ENCODE measurements at regions not wholly inside any gene's neighbourhood (a gene's known extent, or its start where the extent isn't known, plus 50 kb on each side); places are given as distances from the start of the nearest gene placed in this dataset.

- no peaks in the 10 kb centered on the region for H3K9me3 ChIP-seq (ENCODE audit: control insufficient read depth, insufficient read depth, low read length)
- no peak overlapping the region for H3K4me3 ChIP-seq (ENCODE audit: low read length)
- WGBS (ENCODE audit: insufficient coverage, insufficient read length), result no CpG with 5 or more reads among the region's 4 CpGs
- DNase-seq (ENCODE audit: low read depth, low spot score), result no peak
- H3K4me1 ChIP-seq (ENCODE audit: control insufficient read depth, insufficient read depth, low read length), result no peaks in the 10 kb centered on the region
- no peaks in the 10 kb centered on the region for H3K27me3 ChIP-seq (ENCODE audit: control insufficient read depth, insufficient read depth, low read length)
- no peaks in the 10 kb centered on the region for H3K36me3 ChIP-seq (ENCODE audit: control insufficient read depth, insufficient read depth, low read length)
- H3K27ac ChIP-seq (ENCODE audit: low read length), result no peak overlapping the region
Measured at GRCh38 chr3:8385848-8386620, 115.6 kb upstream of the LMCD1 start.

GRCh38 chr3:8387571-8387970, 114.1 kb upstream of the LMCD1 start:
- DNase-seq (ENCODE audit: low read depth, low spot score), result no peak
- Histone ChIP-seq H3K9me3 (ENCODE audit: control insufficient read depth, insufficient read depth, low read length) (no peaks in the 10 kb centered on the region), H3K36me3 (ENCODE audit: control insufficient read depth, insufficient read depth, low read length) (no peaks in the 10 kb centered on the region), H3K4me1 (ENCODE audit: control insufficient read depth, insufficient read depth, low read length) (no peaks in the 10 kb centered on the region), H3K27me3 (ENCODE audit: control insufficient read depth, insufficient read depth, low read length) (no peaks in the 10 kb centered on the region), H3K27ac (ENCODE audit: low read length) (no peak overlapping the region), H3K4me3 (ENCODE audit: low read length) (no peak overlapping the region)
- no CpG with 5 or more reads among the region's 4 CpGs for WGBS (ENCODE audit: insufficient coverage, insufficient read length)

- no peak overlapping the region for H3K4me3 ChIP-seq (ENCODE audit: low read length)
- H3K9me3 ChIP-seq (ENCODE audit: control insufficient read depth, insufficient read depth, low read length), result no peaks in the 10 kb centered on the region
- 0 out of 2 replicates have a peak, but pooled peaks cover 1% of the 10 kb centered on the region for H3K4me1 ChIP-seq (ENCODE audit: control insufficient read depth, insufficient read depth, low read length)
- DNase-seq (ENCODE audit: low read depth, low spot score), result no peak
- H3K27me3 ChIP-seq (ENCODE audit: control insufficient read depth, insufficient read depth, low read length), result no peaks in the 10 kb centered on the region
- no CpG with 5 or more reads among the region's 3 CpGs for WGBS (ENCODE audit: insufficient coverage, insufficient read length)
- no peaks in the 10 kb centered on the region for H3K36me3 ChIP-seq (ENCODE audit: control insufficient read depth, insufficient read depth, low read length)
- H3K27ac ChIP-seq (ENCODE audit: low read length), result no peak overlapping the region
Measured at GRCh38 chr3:8399686-8400085, 101.9 kb upstream of the LMCD1 start.

DNA sequence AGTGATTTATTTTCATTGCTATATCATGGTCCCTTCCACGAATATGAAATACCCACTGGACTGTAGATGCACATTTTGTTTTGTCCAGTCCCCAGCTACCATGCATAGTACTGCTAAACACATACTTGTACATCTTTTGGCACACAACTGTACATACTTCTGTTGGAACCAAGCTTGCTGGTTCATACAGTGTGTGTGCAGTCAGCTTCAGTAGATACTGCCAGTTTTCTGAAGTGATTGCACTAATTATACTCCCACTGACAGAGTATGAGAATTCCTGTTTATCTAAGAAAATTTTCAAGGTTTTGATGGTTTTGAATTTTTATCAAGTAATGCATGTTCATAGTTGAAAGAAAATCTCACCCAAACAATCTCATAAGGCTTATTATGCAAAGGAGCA, 100.7 kb upstream of the LMCD1 start:
- H3K27ac ChIP-seq (ENCODE audit: low read length), result no peak overlapping the region
- WGBS (ENCODE audit: insufficient coverage, insufficient read length), result no CpG with 5 or more reads among the region's 1 CpG
- no peaks in the 10 kb centered on the region for H3K9me3 ChIP-seq (ENCODE audit: control insufficient read depth, insufficient read depth, low read length)
- no peak overlapping the region for H3K4me3 ChIP-seq (ENCODE audit: low read length)
- H3K27me3 ChIP-seq (ENCODE audit: control insufficient read depth, insufficient read depth, low read length), result no peaks in the 10 kb centered on the region
- H3K36me3 ChIP-seq (ENCODE audit: control insufficient read depth, insufficient read depth, low read length), result no peaks in the 10 kb centered on the region
- 0 out of 2 replicates have a peak, but pooled peaks cover 1% of the 10 kb centered on the region for H3K4me1 ChIP-seq (ENCODE audit: control insufficient read depth, insufficient read depth, low read length)
- no peak for DNase-seq (ENCODE audit: low read depth, low spot score)

DNA sequence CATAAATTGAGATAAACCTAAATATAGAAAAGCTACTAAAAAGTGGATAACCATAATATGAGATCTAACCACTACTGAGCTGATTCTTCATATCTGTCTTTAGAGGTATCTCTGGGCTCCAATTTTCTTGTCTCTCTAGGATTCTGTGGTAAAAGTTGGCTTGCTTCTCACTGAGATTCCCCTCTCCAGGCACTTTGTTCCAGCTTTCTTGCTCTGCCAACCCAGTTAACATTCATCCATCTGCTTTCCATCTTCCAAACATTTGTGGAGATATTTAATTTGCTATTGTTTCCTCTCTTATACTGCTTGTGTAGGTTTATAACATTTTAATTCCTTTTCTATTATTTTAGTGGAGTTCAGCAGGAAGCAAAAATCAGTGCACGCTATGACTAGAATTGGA, 97.6 kb upstream of the LMCD1 start:
- WGBS (ENCODE audit: insufficient coverage, insufficient read length), result no CpG with 5 or more reads among the region's 1 CpG
- Histone ChIP-seq H3K36me3 (ENCODE audit: control insufficient read depth, insufficient read depth, low read length) (no peaks in the 10 kb centered on the region), H3K4me3 (ENCODE audit: low read length) (no peak overlapping the region), H3K27me3 (ENCODE audit: control insufficient read depth, insufficient read depth, low read length) (no peaks in the 10 kb centered on the region), H3K9me3 (ENCODE audit: control insufficient read depth, insufficient read depth, low read length) (no peaks in the 10 kb centered on the region; the same call in 1 of the 2 replicates), H3K4me1 (ENCODE audit: control insufficient read depth, insufficient read depth, low read length) (0 out of 2 replicates have a peak, but pooled peaks cover 1% of the 10 kb centered on the region), H3K27ac (ENCODE audit: low read length) (no peak overlapping the region)
- DNase-seq (ENCODE audit: low read depth, low spot score), result no peak

DNA sequence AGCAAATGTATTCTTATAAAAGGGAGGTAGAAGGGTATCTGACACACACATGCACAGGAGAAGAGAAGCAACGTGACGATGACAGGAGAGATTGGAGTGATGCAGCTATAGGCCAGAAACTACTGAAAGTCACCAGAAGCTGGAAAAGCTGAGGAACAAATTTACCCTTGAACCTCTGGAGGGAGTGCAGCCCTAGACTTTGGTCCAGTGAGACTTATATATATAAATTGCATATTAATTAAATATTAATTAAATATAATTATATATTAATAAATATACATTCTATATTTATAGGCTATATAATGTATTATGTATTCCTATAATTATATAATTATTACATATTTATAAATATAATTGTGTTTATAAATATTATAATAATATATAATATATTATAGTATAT, 96.5 kb upstream of the LMCD1 start:
- no peaks in the 10 kb centered on the region; the same call in 1 of the 2 replicates for H3K9me3 ChIP-seq (ENCODE audit: control insufficient read depth, insufficient read depth, low read length)
- no peaks in the 10 kb centered on the region for H3K36me3 ChIP-seq (ENCODE audit: control insufficient read depth, insufficient read depth, low read length)
- H3K4me3 ChIP-seq (ENCODE audit: low read length), result no peak overlapping the region
- DNase-seq (ENCODE audit: low read depth, low spot score), result no peak
- WGBS (ENCODE audit: insufficient coverage, insufficient read length), result no CpG with 5 or more reads among the region's 2 CpGs
- 0 out of 2 replicates have a peak, but pooled peaks cover 1% of the 10 kb centered on the region for H3K4me1 ChIP-seq (ENCODE audit: control insufficient read depth, insufficient read depth, low read length)
- no peak overlapping the region for H3K27ac ChIP-seq (ENCODE audit: low read length)
- H3K27me3 ChIP-seq (ENCODE audit: control insufficient read depth, insufficient read depth, low read length), result no peaks in the 10 kb centered on the region

- no peaks in the 10 kb centered on the region; the same call in 1 of the 2 replicates for H3K9me3 ChIP-seq (ENCODE audit: control insufficient read depth, insufficient read depth, low read length)
- no peak for DNase-seq (ENCODE audit: low read depth, low spot score)
- H3K36me3 ChIP-seq (ENCODE audit: control insufficient read depth, insufficient read depth, low read length), result no peaks in the 10 kb centered on the region
- 0 out of 2 replicates have a peak, but pooled peaks cover 1% of the 10 kb centered on the region for H3K4me1 ChIP-seq (ENCODE audit: control insufficient read depth, insufficient read depth, low read length)
- no peak overlapping the region for H3K27ac ChIP-seq (ENCODE audit: low read length)
- no peaks in the 10 kb centered on the region for H3K27me3 ChIP-seq (ENCODE audit: control insufficient read depth, insufficient read depth, low read length)
- no CpG with 5 or more reads among the region's 1 CpG for WGBS (ENCODE audit: insufficient coverage, insufficient read length)
- H3K4me3 ChIP-seq (ENCODE audit: low read length), result no peak overlapping the region
Measured at GRCh38 chr3:8406479-8406878, 95.1 kb upstream of the LMCD1 start.

DNA sequence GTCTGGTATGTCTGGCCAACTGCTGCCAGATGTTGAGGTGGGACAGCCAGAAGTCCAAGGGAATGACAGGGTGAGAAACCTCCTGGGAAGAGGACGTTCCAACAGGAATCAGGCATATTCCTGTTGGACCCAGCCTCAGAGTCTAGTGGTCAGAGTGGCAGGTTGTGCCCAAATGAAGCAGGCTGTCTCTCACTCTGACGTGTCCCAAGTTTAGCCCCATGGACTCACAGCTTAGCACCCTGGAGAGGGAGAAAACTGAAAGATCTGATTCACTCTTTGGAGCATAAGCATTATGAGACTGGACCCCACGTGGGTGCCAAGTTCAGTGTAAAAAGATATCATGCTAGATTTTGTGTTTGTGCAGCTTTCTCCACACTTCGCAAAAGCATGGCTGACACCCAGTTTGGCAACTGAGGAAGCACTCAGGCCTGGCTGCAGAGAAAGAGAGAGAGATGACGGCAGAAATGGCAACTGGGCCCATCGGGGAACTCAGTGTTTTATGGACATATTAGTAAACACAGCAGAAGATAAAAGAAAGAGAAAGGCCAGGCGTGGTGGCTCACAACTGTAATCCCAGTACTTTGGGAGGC, 88.2 kb upstream of the LMCD1 start:
- no peak for DNase-seq (ENCODE audit: low read depth, low spot score)
- H3K4me1 ChIP-seq (ENCODE audit: control insufficient read depth, insufficient read depth, low read length), result no peaks in the 10 kb centered on the region
- WGBS (ENCODE audit: insufficient coverage, insufficient read length), result no CpG with 5 or more reads among the region's 7 CpGs

GRCh38 chr3:8416965-8417364, 84.7 kb upstream of the LMCD1 start:
- no peak overlapping the region for H3K4me3 ChIP-seq (ENCODE audit: low read length)

More for the DNA sequence above, 88.2 kb upstream of the LMCD1 start:
- no peaks in the 10 kb centered on the region for H3K9me3 ChIP-seq (ENCODE audit: control insufficient read depth, insufficient read depth, low read length)
- no peaks in the 10 kb centered on the region for H3K36me3 ChIP-seq (ENCODE audit: control insufficient read depth, insufficient read depth, low read length)
- no peak overlapping the region for H3K4me3 ChIP-seq (ENCODE audit: low read length)
- H3K27ac ChIP-seq (ENCODE audit: low read length), result no peak overlapping the region
- H3K27me3 ChIP-seq (ENCODE audit: control insufficient read depth, insufficient read depth, low read length), result no peaks in the 10 kb centered on the region

GRCh38 chr3:8420612-8421011, 81.0 kb upstream of the LMCD1 start:
- no peak for DNase-seq (ENCODE audit: low read depth, low spot score)
- WGBS (ENCODE audit: insufficient coverage, insufficient read length), result no CpG with 5 or more reads among the region's 2 CpGs
- H3K4me3 ChIP-seq (ENCODE audit: low read length), result no peak overlapping the region
- no peaks in the 10 kb centered on the region for H3K36me3 ChIP-seq (ENCODE audit: control insufficient read depth, insufficient read depth, low read length)
- H3K27me3 ChIP-seq (ENCODE audit: control insufficient read depth, insufficient read depth, low read length), result no peaks in the 10 kb centered on the region
- H3K9me3 ChIP-seq (ENCODE audit: control insufficient read depth, insufficient read depth, low read length), result no peaks in the 10 kb centered on the region; the same call in 1 of the 2 replicates
- no peak overlapping the region for H3K27ac ChIP-seq (ENCODE audit: low read length)
- H3K4me1 ChIP-seq (ENCODE audit: control insufficient read depth, insufficient read depth, low read length), result no peaks in the 10 kb centered on the region

More at GRCh38 chr3:8416965-8417364, 84.7 kb upstream of the LMCD1 start:
- DNase-seq (ENCODE audit: low read depth, low spot score), result no peak
- Histone ChIP-seq H3K36me3 (ENCODE audit: control insufficient read depth, insufficient read depth, low read length) (no peaks in the 10 kb centered on the region), H3K27me3 (ENCODE audit: control insufficient read depth, insufficient read depth, low read length) (no peaks in the 10 kb centered on the region), H3K27ac (ENCODE audit: low read length) (no peak overlapping the region), H3K9me3 (ENCODE audit: control insufficient read depth, insufficient read depth, low read length) (no peaks in the 10 kb centered on the region), H3K4me1 (ENCODE audit: control insufficient read depth, insufficient read depth, low read length) (no peaks in the 10 kb centered on the region)
- no CpG with 5 or more reads among the region's 4 CpGs for WGBS (ENCODE audit: insufficient coverage, insufficient read length)

Data from iPS DF 6.9 (cell line).